ENCODE measurements at regions not wholly inside any gene's neighbourhood (a gene's known extent, or its start where the extent isn't known, plus 50 kb on each side); places are given as distances from the start of the nearest gene placed in this dataset.

GRCh38 chr16:85378145-85379040, 234.7 kb upstream of the GSE1 start:
- no peak for DNase-seq (ENCODE audit: low read depth)

GRCh38 chr16:85379041-85380001, 233.8 kb upstream of the GSE1 start:
- no peak for DNase-seq (ENCODE audit: low read depth)

GRCh38 chr16:85380002-85380395, 233.1 kb upstream of the GSE1 start:
- DNase-seq (ENCODE audit: low read depth): no peak

- no peak for DNase-seq (ENCODE audit: low read depth)
Observed at GRCh38 chr16:85380905-85381737, 232.0 kb upstream of the GSE1 start.

- DNase-seq (ENCODE audit: low read depth): no peak
Observed at GRCh38 chr16:85381738-85382592, 231.2 kb upstream of the GSE1 start.

- DNase-seq (ENCODE audit: low read depth): no peak
Observed at GRCh38 chr16:85382717-85383118, 230.4 kb upstream of the GSE1 start.

GRCh38 chr16:85383836-85384832, 229.0 kb upstream of the GSE1 start:
- no peak for DNase-seq (ENCODE audit: low read depth)

- no peak for DNase-seq (ENCODE audit: low read depth)
Observed at GRCh38 chr16:85384833-85385462, 228.2 kb upstream of the GSE1 start.

- DNase-seq (ENCODE audit: low read depth): no peak
Observed at GRCh38 chr16:85385463-85386331, 227.4 kb upstream of the GSE1 start.

- no peak for DNase-seq (ENCODE audit: low read depth)
Observed at GRCh38 chr16:85386467-85387170, 226.5 kb upstream of the GSE1 start.

GRCh38 chr16:85387171-85387507, 226.0 kb upstream of the GSE1 start:
- DNase-seq (ENCODE audit: low read depth): no peak

- no peak for DNase-seq (ENCODE audit: low read depth)
Observed at GRCh38 chr16:85387731-85388295, 225.3 kb upstream of the GSE1 start.

GRCh38 chr16:85389679-85390470, 223.2 kb upstream of the GSE1 start:
- no peak for DNase-seq (ENCODE audit: low read depth)

- DNase-seq (ENCODE audit: low read depth): peak; percentile 56
Observed at GRCh38 chr16:85390511-85391174, 222.5 kb upstream of the GSE1 start.

GRCh38 chr16:85391175-85391707, 221.9 kb upstream of the GSE1 start:
- no peak for DNase-seq (ENCODE audit: low read depth)

All from fibroblast of the conjunctiva (primary cell).